Stimulated activated CD4-positive, alpha-beta T cell treated with anti-CD3 and anti-CD28 coated beads, Interleukin-12 subunit alpha, Interleukin-12 subunit beta, amount 100 ng/mL, for 4 hours (primary cell): ENCODE measurements at regions not wholly inside any gene's neighbourhood (a gene's known extent, or its start where the extent isn't known, plus 50 kb on each side); places are given as distances from the start of the nearest gene placed in this dataset.

ENCODE experiments used
- DNase-seq: peaks from one replicate; pipeline ENCODE4 v3.0.0-alpha.2; 2020

DNA sequence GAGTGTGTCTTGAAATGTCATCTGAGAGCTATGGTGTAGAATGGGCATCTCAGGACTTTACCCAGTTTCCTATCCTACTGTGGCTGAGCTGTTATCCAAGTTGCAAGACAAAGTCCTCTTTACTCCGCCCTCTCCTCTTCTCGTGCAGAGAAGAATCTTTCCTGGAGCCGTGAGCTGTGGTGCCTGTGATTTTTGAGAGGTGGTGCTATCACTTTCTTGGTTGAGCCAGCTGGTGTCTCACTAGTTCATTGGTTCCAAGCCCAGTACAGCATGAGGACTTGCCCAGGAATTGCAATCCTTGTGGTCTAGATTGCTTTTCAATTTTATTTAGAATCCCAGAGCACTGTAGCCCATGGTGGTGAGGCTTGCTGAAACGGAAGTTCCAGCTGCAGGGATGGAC lies 2300.3 kb downstream of the MAT2B start:
- DNase-seq, result no peak

GRCh38 chr5:165808335-165808734 lies 2302.9 kb downstream of the MAT2B start:
- no peak for DNase-seq

DNA sequence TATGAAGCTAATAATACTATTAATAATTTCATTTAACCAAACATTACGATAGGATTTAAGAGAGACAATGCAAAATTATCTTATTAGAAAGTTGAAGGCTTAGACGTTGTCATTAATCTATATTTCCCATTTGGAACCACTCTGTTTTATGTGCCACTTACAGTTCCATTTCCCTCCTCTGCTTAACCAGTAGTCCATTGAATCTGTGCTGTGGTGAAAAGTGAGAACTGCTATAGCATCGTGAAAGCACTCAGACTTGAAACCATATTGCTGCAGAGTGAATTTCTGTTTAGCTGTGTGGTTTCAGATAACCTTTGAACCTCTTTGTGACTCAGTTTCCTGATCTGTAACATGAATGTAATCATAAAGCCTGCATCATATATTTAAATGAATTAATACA lies 2304.5 kb downstream of the MAT2B start:
- DNase-seq, result no peak

DNA sequence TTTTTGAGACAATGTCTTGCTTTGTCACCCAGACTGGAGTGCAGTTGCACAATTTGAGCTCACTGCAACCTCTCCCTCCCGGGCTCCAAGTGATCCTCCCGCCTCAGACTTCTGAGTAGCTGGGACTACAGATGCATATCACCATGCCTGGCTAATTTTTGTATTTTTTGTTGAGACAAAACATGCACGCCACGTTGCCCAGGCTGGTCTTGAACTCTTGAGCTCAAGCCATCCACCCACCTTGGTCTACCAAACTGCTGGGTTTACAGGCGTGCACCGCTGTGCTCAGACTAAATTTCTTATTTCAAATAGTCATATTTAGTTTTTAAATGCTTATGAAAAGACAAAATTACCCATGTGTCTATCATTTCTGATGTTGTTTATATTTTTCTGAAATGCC lies 2324.1 kb downstream of the MAT2B start:
- no peak for DNase-seq

DNA sequence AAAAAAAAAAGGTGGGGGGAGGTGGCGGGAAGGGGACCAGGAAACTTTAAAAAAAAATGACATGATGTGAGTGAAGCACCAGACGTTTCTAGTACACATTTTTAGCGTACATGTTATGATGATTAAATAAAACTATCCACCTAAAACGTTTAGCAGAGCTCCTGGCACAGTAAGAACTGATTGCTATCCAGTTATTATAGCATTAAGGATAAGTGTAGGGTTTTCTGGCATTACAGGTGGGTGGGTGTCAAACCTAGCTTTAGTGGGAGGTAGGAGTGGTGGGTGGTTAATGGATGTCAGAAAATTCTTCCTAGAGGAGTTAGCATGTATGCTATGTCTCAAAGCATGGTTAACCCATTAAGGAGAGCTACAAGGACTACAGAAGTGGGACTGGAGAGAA lies 2329.5 kb downstream of the MAT2B start:
- DNase-seq, result no peak

DNA sequence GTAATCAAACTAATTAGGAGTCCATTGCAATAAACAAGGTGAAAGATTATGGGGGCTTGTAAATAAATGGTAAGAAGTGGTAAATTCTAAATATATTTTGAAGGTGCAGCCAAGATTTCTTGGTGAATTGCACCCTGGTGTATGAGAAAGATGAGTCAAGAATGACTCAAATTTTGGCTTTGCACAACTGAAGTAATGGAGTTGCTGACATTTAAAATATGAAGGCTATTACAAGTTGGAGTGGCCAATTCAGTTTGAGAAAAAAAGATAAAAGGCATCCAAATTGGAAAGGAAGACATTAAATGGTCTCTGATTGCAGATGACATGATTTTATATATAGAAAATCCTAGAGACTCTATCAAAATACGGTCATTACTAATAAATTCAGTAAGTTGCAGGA lies 2330.6 kb downstream of the MAT2B start:
- no peak for DNase-seq

GRCh38 chr5:165837286-165837685 lies 2331.9 kb downstream of the MAT2B start:
- no peak for DNase-seq

GRCh38 chr5:165844571-165844970 lies 2339.2 kb downstream of the MAT2B start:
- no peak for DNase-seq

- DNase-seq, result no peak
Measured at GRCh38 chr5:165858118-165858517, 2352.7 kb downstream of the MAT2B start.

GRCh38 chr5:165859251-165859650 lies 2353.8 kb downstream of the MAT2B start:
- no peak for DNase-seq

DNA sequence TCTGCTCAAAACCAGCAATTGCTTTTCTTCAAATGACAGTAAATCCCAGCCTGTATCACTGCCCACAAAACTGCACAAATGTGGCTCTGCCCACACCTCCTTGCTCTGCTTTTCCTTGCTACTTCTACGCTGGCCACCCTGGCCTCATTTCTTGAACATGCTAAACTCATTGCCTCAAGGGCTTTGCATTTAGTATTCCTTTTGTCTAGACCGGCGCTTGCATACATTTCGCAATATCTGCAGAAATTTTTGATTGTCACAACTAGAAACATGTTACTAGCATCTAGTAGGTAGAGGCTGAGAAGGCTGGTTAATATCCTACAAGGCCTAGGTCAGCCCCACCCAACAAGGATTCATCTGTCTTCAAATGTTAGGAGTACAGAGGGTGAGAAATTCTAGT lies 2357.8 kb downstream of the MAT2B start:
- DNase-seq, result no peak

DNA sequence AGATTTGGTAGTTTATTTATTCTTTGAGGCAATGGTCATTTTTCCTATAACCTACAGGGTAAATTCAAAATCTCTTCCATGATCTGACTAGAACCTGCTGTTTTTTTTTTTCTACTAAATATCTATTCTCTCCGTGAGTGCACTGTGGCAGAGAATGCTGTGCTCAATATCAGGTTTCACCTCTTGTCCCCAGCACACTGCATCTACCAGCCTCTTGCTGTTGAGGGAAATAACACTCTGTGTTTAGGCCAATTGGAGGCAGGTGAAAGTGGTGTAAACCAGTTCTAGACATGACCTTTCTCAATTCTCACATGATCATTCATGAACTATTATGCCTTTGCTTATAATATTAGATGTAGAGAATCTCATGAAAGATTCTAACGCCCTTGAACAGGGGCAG lies 2365.9 kb downstream of the MAT2B start:
- DNase-seq, result no peak

- DNase-seq, result no peak
Measured at GRCh38 chr5:165874851-165875250, 2369.4 kb downstream of the MAT2B start.

DNA sequence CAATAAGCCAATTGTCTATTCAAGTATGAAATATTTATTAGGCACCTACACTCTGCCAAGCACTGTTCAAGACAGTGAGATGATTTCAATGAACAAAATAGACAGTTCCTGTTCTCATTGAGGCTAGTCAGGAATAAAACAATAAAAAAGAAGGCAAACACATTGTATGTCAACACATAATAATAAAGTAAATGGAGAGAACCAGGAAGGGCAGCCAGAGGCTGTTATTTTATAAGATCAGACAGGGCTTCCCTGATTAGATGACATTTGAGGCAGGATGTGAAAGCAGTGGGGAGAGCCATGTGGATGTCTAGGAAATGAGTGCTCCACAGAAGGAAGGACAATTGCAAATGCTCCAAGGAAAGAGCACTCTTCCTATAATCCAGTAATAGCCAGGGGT lies 2371.1 kb downstream of the MAT2B start:
- DNase-seq, result no peak

DNA sequence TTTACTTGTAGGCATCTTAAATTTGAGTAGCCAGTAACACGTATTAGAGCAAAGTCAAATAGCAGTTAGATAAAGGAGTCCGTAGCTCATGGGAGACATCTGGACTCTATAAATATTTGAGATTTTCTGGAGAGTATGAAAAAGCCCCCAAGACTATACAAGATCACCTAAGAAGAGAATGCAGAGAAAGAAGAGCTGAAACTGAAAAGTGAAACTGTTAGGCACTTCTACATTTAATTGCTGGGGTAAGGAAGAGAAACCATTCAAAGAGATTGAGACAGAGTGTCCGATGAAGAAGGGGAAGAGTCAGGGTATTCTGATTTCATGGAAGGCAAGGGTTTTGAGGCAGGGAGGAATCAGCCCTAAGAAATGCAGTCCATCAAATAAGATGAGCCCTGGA lies 2372.1 kb downstream of the MAT2B start:
- no peak for DNase-seq

DNA sequence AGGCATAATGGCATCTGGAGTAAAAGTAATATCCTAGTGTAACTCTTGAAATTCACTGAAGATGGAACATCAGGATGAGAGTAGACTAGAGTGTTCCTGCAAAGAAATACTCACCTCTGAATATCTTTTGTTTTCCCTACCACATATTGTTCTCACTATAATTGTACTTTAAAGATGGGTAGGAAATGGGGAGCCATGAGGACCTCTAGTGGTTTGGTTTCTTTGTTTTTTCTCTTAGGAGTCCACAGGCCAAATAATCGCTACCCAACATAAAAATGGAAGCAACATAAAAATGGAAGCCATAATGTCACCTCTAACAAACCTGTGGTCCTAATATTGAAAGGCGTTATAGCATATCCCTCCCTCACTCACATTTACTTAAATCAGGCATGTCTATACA lies 2375.8 kb downstream of the MAT2B start:
- DNase-seq, result no peak

GRCh38 chr5:165882099-165882498 lies 2376.7 kb downstream of the MAT2B start:
- DNase-seq, result no peak

DNA sequence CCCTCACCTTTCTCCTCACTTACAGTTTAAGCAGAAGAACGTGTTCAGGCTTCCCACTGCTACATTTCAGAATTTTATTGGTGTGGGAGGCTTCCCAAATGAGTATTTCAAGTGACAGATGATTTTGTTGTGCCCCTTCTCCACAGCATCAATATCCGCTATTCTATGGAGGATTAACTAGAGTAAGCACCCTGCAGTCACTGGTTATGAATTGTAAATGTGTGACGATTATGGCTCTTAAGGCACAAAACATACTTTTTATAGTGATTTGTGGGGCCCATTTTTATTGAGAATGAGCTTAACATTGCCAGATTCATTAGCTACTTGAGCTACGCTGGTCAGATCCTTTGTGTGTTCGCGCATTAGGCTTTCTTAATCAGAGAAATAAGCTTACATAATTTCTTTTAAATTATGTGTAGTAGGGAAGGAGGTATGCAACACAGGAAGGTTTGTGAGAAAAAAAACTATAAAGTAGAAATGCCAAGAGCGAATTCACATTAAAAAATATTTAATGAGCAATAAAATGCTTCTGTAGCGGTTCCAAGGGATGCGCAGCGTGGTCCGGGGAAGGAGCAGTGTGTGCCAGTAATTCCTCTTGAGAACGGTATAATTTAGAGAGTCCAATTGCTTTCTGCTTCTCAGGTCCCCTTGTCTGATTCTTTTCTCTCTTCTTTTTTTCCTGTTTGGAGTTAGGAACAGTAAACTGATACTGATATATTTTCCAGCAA lies 2380.4 kb downstream of the MAT2B start:
- DNase-seq, result no peak

- DNase-seq, result no peak
Measured at GRCh38 chr5:165887147-165887546, 2381.7 kb downstream of the MAT2B start.

DNA sequence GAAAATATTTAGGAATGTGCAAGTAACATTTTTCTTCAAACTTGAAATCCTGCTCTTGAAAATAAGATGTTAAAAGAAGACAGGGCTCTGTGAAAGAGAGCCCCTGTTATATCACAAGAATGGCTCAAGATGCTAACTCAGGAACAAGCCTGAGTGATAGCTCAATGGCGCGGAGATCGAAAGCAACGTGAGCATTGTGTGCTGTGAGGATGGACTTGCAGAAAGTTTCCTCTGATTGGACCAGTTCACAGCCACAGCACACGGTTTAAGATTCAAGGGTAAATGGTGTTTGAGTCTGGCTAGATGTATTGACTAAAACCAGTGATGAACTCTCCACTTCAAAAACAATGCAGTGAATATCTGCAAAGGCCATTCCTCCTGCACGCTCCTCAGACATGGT lies 2387.0 kb downstream of the MAT2B start:
- no peak for DNase-seq

GRCh38 chr5:165894916-165895315 lies 2389.5 kb downstream of the MAT2B start:
- DNase-seq, result no peak

- no peak for DNase-seq
Measured at GRCh38 chr5:165903835-165904234, 2387.6 kb upstream of the WWC1 start.

DNA sequence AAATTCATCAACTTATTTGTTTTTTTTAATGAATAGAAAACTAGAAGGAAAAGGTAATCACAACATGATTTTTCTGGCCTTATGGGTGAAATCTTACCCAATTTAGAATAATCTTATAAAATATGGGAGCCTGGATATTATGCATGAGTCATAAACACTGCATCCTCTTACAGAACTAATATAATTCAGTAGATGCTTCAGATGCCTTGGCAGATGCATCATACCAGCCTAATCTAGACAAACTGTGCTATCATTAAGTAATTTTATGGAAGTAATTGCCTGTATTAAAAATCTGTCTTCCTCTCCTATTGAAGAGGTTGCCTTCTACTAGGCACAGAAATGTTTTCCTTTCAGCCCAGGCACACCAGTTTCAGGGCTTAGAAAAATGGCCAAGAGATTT lies 2384.6 kb upstream of the WWC1 start:
- DNase-seq, result no peak

GRCh38 chr5:165913059-165913458 lies 2378.4 kb upstream of the WWC1 start:
- no peak for DNase-seq

- DNase-seq, result no peak
Measured at GRCh38 chr5:165914456-165914855, 2377.0 kb upstream of the WWC1 start.

DNA sequence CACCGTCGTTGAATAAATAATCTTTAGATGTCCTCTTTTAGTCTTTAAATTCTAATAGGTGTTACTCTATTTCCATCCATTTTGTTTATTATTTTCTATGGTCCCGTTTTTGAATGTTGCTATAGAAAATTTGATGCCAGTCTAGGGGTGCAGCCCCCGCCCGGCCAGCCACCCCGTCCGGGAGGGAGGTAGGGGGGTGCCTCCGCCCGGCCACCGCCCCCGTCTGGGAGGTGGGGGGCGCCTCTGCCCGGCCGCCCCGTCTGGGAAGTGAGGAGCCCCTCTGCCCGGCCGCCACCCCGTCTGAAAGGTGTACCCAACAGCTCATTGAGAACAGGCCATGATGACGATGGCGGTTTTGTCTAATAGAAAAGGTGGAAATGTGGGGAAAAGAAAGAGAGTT lies 2372.2 kb upstream of the WWC1 start:
- DNase-seq, result no peak
